NCI-H446 treated with DMSO at 0.1 percent for 48 hours (cell line): ENCODE measurements at regions not wholly inside any gene's neighbourhood (a gene's known extent, or its start where the extent isn't known, plus 50 kb on each side); places are given as distances from the start of the nearest gene placed in this dataset.
"Not testable (repeated sequence)": the region's sequence is repeated elsewhere in the genome, so short reads cannot be mapped to it uniquely, and the experiment has no call there.

Source experiments
- DNase-seq: peaks from one replicate; lab custom pipeline; 2025; lab: John Stamatoyannopoulos, UW

GRCh38 chr6:5898102-5898501, 108.6 kb downstream of the NRN1 start:
- DNase-seq, result no peak

DNA sequence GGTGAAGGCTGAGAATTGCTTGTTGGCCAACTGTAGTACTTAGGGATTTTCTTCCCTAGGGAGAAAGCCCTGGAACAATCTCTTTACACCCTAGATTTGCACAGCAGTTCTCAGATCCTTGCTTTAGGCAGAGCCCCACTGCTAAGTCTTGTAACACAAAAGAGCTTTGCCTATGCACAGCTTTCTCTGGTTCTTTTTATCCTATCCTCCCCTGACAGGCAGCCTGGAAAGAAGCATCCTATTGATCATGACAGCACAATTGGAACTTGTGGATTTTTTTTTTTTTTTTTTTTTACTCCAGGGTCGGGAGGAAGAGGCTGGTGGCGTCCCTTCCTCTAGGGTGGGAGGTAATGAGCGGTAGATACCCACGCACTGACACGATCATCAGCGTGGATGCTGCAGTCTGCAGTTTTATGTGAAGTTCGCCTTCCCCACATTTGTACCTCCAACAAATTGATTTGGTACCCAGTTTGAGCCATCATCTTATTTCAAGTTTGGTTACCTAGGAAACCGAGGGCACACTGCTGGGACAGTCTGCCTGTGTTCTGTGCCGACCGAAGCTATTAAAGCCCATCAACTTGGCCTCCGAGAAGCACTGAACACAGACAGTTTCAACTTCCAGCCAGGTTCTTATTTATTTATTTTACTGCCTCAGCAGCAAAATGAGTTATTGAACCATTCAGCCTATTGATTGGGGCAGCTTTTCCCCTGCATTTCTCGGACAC, 110.1 kb downstream of the NRN1 start:
- DNase-seq, result no peak

GRCh38 chr6:5894357-5894756, 112.4 kb downstream of the NRN1 start:
- no peak for DNase-seq

GRCh38 chr6:5893295-5893694, 113.4 kb downstream of the NRN1 start:
- no peak for DNase-seq

GRCh38 chr6:5892669-5893068, 114.1 kb downstream of the NRN1 start:
- DNase-seq, result no peak

DNA sequence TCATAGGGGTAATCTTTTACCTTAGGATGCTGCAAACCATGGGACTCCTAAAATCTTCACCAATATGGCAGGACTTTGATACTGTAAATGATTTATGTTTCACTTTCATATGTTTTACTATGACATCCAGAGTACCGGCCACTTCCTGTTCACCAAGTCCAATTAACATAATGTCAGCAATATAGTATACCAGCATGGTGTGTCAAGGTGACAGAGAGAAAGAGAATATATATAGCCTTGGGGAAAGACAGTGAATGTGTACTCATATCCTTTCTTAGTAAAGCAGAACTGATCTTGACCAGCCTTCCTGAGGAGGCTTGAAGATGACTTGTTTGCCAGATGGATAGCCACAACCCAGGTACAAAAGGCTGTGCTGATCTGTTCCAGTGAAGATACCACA, 127.9 kb downstream of the NRN1 start:
- DNase-seq, result no peak

DNA sequence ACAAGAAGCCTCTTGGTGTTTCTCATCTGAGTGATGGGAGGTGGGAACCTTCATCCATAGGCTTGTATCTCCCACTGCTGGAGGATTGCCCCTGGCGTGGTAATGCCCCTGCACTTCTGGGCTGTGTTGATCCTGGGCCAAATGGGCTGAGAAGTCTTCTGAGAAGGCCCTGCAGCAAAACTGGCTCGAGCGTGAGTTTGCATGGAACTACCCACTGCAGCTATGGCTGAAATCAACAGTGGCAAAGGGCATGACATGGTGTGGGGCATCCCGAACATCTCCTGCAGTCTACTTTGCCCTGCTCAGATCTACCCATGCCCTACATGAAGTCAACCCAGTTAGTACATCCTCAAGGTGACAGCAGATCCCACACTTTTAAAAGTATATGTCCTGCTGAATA, 130.6 kb downstream of the NRN1 start:
- DNase-seq, result no peak

DNA sequence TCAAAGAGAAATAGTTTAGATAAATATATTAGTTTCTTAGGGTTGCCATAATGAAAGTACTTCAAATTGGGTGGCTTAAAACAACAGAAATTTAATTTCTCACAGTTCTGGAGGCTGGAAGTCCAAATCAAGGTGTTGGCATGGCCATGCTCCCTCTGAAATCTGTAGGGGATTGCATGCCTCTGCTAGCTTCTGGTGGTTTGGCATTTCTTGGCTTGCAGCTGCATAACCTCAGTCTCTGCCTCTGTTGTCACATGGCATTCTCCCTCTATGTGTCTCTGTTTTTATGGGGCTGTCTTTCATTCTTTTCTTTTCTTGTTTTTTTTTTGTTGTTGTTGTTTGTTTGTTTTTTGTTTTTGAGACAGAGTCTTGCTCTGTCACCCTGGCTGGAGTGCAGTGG, 132.7 kb downstream of the NRN1 start:
- DNase-seq, result not testable (repeated sequence)

DNA sequence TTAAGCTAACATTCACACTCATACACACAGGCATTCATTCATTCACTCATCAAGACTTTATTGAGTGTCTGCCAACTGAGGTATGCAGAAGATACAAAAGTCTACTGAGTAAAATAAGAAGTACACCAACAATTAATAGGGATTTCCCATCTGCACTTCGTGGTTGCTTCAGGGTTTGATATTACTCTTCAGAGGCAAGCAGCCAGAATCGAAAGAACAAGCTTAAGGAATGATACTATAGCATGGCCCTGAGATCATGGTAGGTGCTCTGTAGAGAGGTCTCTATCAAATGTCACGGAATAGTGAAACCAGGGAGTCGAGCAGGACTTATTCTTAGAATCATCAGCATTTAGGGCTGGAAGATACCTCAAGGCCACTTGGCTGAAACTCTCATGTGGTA, 135.4 kb downstream of the NRN1 start:
- no peak for DNase-seq

DNA sequence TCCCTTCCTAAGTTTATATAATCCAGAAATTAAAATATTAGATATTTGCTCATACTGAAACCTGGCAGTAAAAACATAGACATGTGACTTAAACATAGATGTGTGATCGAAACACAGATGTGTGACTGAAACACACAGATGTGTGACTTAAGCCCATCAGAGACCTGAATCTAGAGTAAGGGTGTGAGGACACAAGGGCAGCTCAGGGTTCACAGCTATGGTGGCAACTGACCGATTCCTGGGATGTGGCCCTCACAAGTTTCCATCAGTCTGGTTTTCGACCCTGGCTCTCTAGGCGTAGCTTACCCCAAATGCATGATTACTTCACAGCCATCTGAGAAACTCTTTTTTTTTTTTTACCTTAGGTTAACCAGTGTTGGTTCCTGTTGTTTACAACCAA, 137.0 kb downstream of the NRN1 start:
- DNase-seq, result no peak

DNA sequence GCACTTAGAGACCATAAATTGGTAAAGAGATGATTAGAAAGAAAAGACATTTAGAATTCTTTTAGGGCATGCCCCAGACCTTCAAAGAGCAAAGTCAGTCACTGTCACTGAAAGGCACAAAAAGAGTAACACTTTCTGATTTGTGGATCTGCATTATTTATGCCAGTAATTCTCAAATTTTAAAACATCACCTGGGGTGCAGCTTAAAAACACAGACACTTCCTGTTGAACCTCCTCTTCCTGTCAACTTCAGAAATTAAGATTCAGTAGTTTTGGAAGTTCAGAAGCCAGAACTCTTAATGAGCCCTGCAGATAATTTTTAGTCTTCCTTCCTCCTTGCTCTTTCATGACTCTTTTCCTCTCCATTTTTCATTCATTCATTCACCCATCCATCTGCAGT, 137.5 kb downstream of the NRN1 start:
- DNase-seq, result no peak

- DNase-seq, result peak; percentile 43
Observed at GRCh38 chr6:5866547-5867051, 140.1 kb downstream of the NRN1 start.

DNA sequence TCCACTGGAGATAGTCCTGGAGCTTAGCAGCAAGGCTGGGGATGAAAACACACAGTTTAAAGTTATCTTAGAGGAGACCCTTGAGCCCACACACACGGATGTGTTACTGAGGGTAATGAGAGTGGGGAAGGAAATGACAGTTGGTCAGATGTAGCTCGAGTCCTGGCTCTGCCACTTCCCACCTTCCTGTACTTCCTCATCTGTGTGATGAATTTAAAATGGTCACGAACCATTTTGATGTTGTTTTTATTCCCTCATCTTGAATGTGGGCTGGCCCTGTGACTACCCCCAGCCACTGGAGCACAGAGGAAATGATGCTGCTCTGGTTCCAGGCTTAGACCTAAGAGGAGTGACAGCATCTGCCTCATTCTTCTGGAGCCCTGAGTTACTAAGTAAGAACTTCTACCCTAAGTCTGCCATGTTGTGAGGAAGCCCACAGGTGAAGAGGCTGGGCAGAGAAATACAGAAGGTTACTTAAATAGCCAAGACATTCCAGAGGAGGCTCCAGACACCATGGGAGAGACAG, 141.2 kb downstream of the NRN1 start:
- no peak for DNase-seq

GRCh38 chr6:5860849-5861248, 145.9 kb downstream of the NRN1 start:
- no peak for DNase-seq

- DNase-seq, result no peak
Observed at GRCh38 chr6:5855787-5856470, 150.8 kb downstream of the NRN1 start.

DNA sequence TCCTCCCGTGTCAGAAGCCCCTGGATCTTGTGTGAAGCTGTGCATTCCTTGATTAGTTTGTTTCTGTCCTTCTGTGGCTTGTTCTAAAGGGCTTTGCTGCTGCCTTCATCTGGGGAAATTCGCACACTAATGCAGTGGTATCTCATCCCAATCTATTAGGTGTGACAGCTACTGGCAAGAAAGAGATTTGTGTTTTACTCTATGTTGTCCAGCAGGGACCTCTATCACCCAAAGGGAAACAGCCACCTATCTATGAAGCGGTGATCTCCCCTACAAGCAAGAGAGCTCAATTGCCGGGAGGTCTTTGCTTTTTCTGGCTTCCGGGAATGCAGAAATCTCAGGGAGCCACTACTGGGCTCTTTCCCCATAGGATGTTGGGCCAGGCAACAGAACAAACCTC, 151.8 kb downstream of the NRN1 start:
- DNase-seq, result no peak

GRCh38 chr6:5851261-5851757, 155.4 kb downstream of the NRN1 start:
- no peak for DNase-seq

GRCh38 chr6:5850848-5851255, 155.9 kb downstream of the NRN1 start:
- no peak for DNase-seq

DNA sequence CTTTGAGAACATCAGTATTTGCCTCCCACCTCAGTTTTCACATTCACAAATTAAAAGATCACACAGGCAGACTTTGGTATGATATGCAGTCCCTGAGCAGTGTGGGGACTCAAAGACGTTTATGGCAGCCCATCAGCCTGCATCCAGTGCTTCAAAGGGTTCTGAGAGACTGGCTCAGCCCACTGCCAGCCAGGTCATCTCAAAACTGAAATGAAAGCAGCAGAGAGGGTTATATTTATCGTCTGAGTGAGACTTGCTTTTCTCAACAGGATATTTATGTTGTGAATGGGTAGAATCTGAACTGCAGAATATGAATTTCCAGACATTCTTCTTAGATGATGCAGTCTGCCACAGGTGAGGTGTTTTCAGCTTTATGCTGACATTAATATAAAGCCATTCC, 159.8 kb downstream of the NRN1 start:
- no peak for DNase-seq

- DNase-seq, result no peak
Observed at GRCh38 chr6:5846335-5846734, 160.4 kb downstream of the NRN1 start.

DNA sequence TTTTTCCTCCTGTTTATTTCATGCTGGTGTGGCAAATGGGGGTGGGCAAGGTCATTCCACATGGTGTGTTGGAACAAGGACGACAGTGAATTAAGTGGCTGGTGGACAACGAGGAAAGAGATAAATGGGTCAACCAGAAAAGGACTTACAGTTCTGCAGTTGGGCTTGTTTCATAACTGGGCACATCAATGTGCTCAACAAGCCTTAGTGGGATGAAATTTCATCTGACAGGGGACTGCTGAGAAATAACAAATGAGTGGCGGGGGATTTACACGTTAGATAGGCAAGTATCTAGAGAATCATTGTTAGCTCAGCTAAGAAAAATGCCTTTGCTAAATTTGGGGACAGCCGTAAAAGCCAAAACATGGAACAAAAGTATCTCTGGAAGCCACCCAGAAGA, 163.6 kb downstream of the NRN1 start:
- DNase-seq, result no peak

GRCh38 chr6:5840734-5841390, 165.9 kb downstream of the NRN1 start:
- DNase-seq, result no peak
